Kidney epithelial cell (primary cell): ENCODE measurements at regions not wholly inside any gene's neighbourhood (a gene's known extent, or its start where the extent isn't known, plus 50 kb on each side); places are given as distances from the start of the nearest gene placed in this dataset.

Experiments used
- DNase-seq: peaks from one replicate; pipeline ENCODE4 v3.0.0-alpha.2; 2010; ENCODE audit warnings: low read depth
- H3K27me3 ChIP-seq: 2 replicates; pipeline ENCODE4 v1.6.0; 2011; ENCODE audit warnings: low read length; ENCODE audit not compliant: control insufficient read depth, insufficient read depth
- H3K36me3 ChIP-seq: 2 replicates; pipeline ENCODE4 v1.5.1; 2011; ENCODE audit warnings: low read length; ENCODE audit not compliant: control insufficient read depth, insufficient read depth
- H3K4me3 ChIP-seq: 2 replicates; pipeline ENCODE4 v1.5.1; 2011; ENCODE audit warnings: low read depth, mild to moderate bottlenecking, control low read depth, low read length
- TF ChIP-seq, protein P1 (sequence below): IDR thresholded peaks from 2 replicates; pipeline ENCODE4 v1.5.1; 2011; ENCODE audit warnings: mild to moderate bottlenecking, moderate library complexity, low read length, control low read depth, inconsistent platforms; ENCODE audit not compliant: insufficient read depth, poor library complexity, severe bottlenecking

DNA sequence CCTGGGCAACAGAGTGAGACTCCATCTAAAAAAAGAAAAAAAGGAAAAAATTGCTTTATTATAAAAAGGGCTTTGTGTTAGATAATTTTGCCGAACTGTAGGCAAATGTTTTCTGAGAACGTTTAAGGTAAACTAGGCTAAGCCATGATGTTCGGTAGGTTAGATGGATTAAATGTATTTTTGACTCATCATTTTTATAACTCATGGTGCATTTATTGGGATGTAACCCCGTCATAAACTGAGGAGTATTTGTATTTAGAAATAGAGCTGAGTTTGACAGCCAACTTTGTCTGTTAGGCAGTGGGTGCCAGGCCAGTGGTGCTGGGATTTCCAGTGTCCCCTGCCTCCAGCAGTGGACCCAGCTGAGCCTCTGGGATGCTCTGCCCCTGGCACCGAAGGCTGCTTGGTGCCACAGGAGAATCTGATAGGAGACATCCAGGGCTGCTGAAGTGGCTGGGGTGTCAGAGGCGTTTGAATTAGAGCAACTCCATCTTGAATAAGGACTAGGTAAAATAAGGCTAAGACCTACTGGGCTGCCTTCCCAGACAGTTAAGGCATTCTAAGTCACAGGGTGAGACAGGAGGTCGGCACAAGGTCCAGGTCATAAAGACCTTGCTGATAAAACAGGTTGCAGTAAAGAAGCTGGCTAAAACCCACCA is 114.9 kb upstream of the EEPD1 start:
- TF ChIP-seq, protein P1, sequence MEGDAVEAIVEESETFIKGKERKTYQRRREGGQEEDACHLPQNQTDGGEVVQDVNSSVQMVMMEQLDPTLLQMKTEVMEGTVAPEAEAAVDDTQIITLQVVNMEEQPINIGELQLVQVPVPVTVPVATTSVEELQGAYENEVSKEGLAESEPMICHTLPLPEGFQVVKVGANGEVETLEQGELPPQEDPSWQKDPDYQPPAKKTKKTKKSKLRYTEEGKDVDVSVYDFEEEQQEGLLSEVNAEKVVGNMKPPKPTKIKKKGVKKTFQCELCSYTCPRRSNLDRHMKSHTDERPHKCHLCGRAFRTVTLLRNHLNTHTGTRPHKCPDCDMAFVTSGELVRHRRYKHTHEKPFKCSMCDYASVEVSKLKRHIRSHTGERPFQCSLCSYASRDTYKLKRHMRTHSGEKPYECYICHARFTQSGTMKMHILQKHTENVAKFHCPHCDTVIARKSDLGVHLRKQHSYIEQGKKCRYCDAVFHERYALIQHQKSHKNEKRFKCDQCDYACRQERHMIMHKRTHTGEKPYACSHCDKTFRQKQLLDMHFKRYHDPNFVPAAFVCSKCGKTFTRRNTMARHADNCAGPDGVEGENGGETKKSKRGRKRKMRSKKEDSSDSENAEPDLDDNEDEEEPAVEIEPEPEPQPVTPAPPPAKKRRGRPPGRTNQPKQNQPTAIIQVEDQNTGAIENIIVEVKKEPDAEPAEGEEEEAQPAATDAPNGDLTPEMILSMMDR: no peak
- no peaks in the 10 kb centered on the region for H3K36me3 ChIP-seq
- DNase-seq: no peak
- H3K4me3 ChIP-seq: no peak overlapping the region
- no peaks in the 10 kb centered on the region for H3K27me3 ChIP-seq

GRCh38 chr7:36039243-36039642 is 113.8 kb upstream of the EEPD1 start:
- no peaks in the 10 kb centered on the region for H3K36me3 ChIP-seq
- H3K27me3 ChIP-seq: no peaks in the 10 kb centered on the region
- TF ChIP-seq, protein P1: no peak
- DNase-seq: no peak
- H3K4me3 ChIP-seq: no peak overlapping the region

- TF ChIP-seq, protein P1: no peak
- DNase-seq: no peak
- H3K27me3 ChIP-seq: no peaks in the 10 kb centered on the region
- H3K36me3 ChIP-seq: no peaks in the 10 kb centered on the region
- no peak overlapping the region for H3K4me3 ChIP-seq
Observed at GRCh38 chr7:36039671-36040070, 113.4 kb upstream of the EEPD1 start.

GRCh38 chr7:36040679-36041078 is 112.4 kb upstream of the EEPD1 start:
- TF ChIP-seq, protein P1: no peak
- DNase-seq: no peak
- H3K27me3 ChIP-seq: no peaks in the 10 kb centered on the region
- H3K4me3 ChIP-seq: no peak overlapping the region
- no peaks in the 10 kb centered on the region for H3K36me3 ChIP-seq

DNA sequence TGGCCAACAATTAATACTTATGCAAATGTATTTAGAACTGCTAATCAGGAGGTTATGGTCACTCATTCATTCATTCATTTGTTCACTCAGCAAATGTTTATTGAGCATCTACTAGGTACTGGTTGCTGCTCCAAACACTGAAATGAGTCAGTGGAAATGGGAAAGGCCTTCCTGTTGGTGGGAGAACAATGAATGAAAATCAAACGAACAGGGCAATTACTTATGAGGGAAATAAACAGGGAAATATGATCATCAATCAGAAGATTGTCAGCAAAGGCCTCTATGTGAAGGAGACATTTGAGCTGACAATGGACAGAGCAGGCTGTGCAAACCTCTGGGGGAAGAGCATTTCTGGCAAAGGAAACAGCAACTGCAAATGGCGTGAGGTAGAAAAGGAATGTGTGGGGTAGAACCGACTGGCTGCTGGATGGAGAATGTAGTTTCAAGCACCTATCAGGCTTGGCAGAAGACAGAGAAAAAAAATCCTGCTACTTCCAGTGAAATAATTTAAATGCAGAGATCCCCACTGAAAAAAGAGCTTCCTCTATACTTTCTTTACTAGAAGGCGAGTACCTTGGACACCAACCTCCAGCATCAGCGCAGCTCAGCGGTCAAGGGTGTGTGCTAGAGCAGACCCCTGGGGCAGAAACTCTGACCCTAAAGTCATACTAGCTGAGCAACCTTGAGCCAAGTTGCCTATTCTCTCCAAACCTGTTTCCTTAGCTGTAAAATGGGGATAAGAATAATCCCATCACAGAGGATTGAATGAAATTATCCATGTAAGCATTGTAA is 108.8 kb upstream of the EEPD1 start:
- DNase-seq: no peak
- Histone ChIP-seq H3K4me3 (no peak overlapping the region), H3K36me3 (no peaks in the 10 kb centered on the region), H3K27me3 (no peaks in the 10 kb centered on the region)
- TF ChIP-seq, protein P1: no peak
